ENCODE measurements at regions not wholly inside any gene's neighbourhood (a gene's known extent, or its start where the extent isn't known, plus 50 kb on each side); places are given as distances from the start of the nearest gene placed in this dataset.

GRCh38 chr11:98736833-98737232 lies 283.9 kb upstream of the CNTN5 start:
- Histone ChIP-seq H3K27me3 (ENCODE audit: control insufficient read depth in 2 of 2, insufficient read depth in 2 of 2, low read length in 2 of 2) (no peaks in the 10 kb centered on the region), H3K9me3 (replicated peaks; ENCODE audit: control insufficient read depth, insufficient read depth, low read depth, low read length) (no peaks in the 10 kb centered on the region), H3K36me3 (ENCODE audit: control insufficient read depth, insufficient read depth, low read length) (no peaks in the 10 kb centered on the region), H3K4me3 (no peak overlapping the region), H3K9me1 (ENCODE audit: control insufficient read depth, insufficient read depth, low read length) (no peaks in the 10 kb centered on the region), H2AFZ (ENCODE audit: low read depth, low read length) (no peak overlapping the region), H4K20me1 (replicated peaks; ENCODE audit: control insufficient read depth, insufficient read depth, low read length) (no peaks in the 10 kb centered on the region), H3K27ac (ENCODE audit: extremely low read depth, low read depth, low read length) (no peak overlapping the region), H3K4me2 (ENCODE audit: insufficient read depth, low read length) (no peak overlapping the region), H3K4me1 (replicated peaks in 1 of 2; ENCODE audit: control insufficient read depth in 2 of 2, insufficient read depth in 2 of 2, low read length in 2 of 2) (no peaks in the 10 kb centered on the region), H3K9ac (ENCODE audit: insufficient read depth in 1 of 2, low read depth in 2 of 2, low read length in 2 of 2) (no peak overlapping the region), H3K79me2 (ENCODE audit: control insufficient read depth, insufficient read depth, low read length) (no peaks in the 10 kb centered on the region)
- DNase-seq (ENCODE audit: extremely low read depth in 1 of 4, low spot score in 3 of 4) (no peak), FAIRE-seq (no peak), ATAC-seq (no peak)
- TF ChIP-seq, protein P1, sequence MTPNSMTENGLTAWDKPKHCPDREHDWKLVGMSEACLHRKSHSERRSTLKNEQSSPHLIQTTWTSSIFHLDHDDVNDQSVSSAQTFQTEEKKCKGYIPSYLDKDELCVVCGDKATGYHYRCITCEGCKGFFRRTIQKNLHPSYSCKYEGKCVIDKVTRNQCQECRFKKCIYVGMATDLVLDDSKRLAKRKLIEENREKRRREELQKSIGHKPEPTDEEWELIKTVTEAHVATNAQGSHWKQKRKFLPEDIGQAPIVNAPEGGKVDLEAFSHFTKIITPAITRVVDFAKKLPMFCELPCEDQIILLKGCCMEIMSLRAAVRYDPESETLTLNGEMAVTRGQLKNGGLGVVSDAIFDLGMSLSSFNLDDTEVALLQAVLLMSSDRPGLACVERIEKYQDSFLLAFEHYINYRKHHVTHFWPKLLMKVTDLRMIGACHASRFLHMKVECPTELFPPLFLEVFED (CRISPR knock-in tag; conservative IDR thresholded peaks at IDR 0.05) = no peak
- 0 out of 4 replicates have a peak, but pooled peaks of 1 of the 2 experiments have one; percentile 13 for TF ChIP-seq KDM1A (IDR thresholded peaks at IDR 0.05)
- BruUV-seq (replicated peaks) = no TSS peak
- WGBS (ENCODE audit: insufficient coverage, low coverage, missing lambda C conversion rate) = 1% methylated on average over 7 of the region's 7 CpGs
- POLR2A ChIA-PET = no interaction called here
- CTCF ChIA-PET (ENCODE audit: low intra/inter-chr PET ratio) = no interaction called here
- in situ Hi-C loops (cut with MboI) = no loop called here
- intact Hi-C loops (cut with micrococcal nuclease) = no loop called here

GRCh38 chr11:98740321-98740720 lies 280.4 kb upstream of the CNTN5 start:
- Histone ChIP-seq H3K9me1 (ENCODE audit: control insufficient read depth, insufficient read depth, low read length) (no peaks in the 10 kb centered on the region), H2AFZ (ENCODE audit: low read depth, low read length) (no peak overlapping the region), H3K9me3 (replicated peaks; ENCODE audit: control insufficient read depth, insufficient read depth, low read depth, low read length) (no peaks in the 10 kb centered on the region), H4K20me1 (replicated peaks; ENCODE audit: control insufficient read depth, insufficient read depth, low read length) (no peaks in the 10 kb centered on the region), H3K79me2 (ENCODE audit: control insufficient read depth, insufficient read depth, low read length) (no peaks in the 10 kb centered on the region), H3K4me3 (no peak overlapping the region), H3K4me2 (ENCODE audit: insufficient read depth, low read length) (no peak overlapping the region), H3K9ac (ENCODE audit: insufficient read depth in 1 of 2, low read depth in 2 of 2, low read length in 2 of 2) (no peak overlapping the region), H3K27ac (ENCODE audit: extremely low read depth, low read depth, low read length) (no peak overlapping the region), H3K27me3 (ENCODE audit: control insufficient read depth in 2 of 2, insufficient read depth in 2 of 2, low read length in 2 of 2) (no peaks in the 10 kb centered on the region), H3K4me1 (replicated peaks in 1 of 2; ENCODE audit: control insufficient read depth in 2 of 2, insufficient read depth in 2 of 2, low read length in 2 of 2) (no peaks in the 10 kb centered on the region), H3K36me3 (ENCODE audit: control insufficient read depth, insufficient read depth, low read length) (no peaks in the 10 kb centered on the region)
- POLR2A ChIA-PET = interaction anchor here (0.6 kb wide), 1 partner anchor 32 kb away, joined by 3 read pairs; no protein-coding TSS in a partner anchor
- in situ Hi-C loops (cut with MboI) = no loop called here
- intact Hi-C loops (cut with micrococcal nuclease) = no loop called here
- BruUV-seq (replicated peaks) = no TSS peak
- no peak for FAIRE-seq
- DNase-seq (ENCODE audit: extremely low read depth in 1 of 4, low spot score in 3 of 4) = no peak
- no peak for ATAC-seq
- CTCF ChIA-PET (ENCODE audit: low intra/inter-chr PET ratio) = no interaction called here
- TF ChIP-seq SMC3 (conservative IDR thresholded peaks at IDR 0.05; ENCODE audit: insufficient read depth, low read depth, low read length) (no peak), ETV6 (IDR thresholded peaks at IDR 0.05; ENCODE audit: borderline replicate concordance in 1 of 2, low read depth in 2 of 2, low read length in 1 of 2) (no peak), ETV6 (CRISPR knock-in tag; IDR thresholded peaks at IDR 0.05; ENCODE audit: borderline replicate concordance) (no peak), MAFK (IDR thresholded peaks at IDR 0.05; ENCODE audit: low read length) (no peak), KLF10 (CRISPR knock-in tag; IDR thresholded peaks at IDR 0.05) (no peak), TEAD4 (IDR thresholded peaks at IDR 0.05; ENCODE audit: low read length) (no peak), TEAD4 (CRISPR knock-in tag; IDR thresholded peaks at IDR 0.05; ENCODE audit: borderline replicate concordance) (no peak), ADNP (tag; IDR thresholded peaks at IDR 0.05) (no peak), CBFA2T2 (conservative IDR thresholded peaks at IDR 0.05) (no peak), ZNF324 (CRISPR knock-in tag; IDR thresholded peaks at IDR 0.05) (no peak), ZNF695 (CRISPR knock-in tag; IDR thresholded peaks at IDR 0.05) (no peak), RBM15 (IDR thresholded peaks at IDR 0.05; ENCODE audit: insufficient read depth, low read length) (no peak), ZZZ3 (IDR thresholded peaks at IDR 0.05) (no peak), KDM4B (IDR thresholded peaks at IDR 0.05; ENCODE audit: borderline replicate concordance in 2 of 2, low read depth in 1 of 2) (no peak), MTF1 (CRISPR knock-in tag; IDR thresholded peaks at IDR 0.05; ENCODE audit: borderline replicate concordance) (no peak)

Data from K562 (cell line).